ENCODE measurements at regions not wholly inside any gene's neighbourhood (a gene's known extent, or its start where the extent isn't known, plus 50 kb on each side); places are given as distances from the start of the nearest gene placed in this dataset.

DNA sequence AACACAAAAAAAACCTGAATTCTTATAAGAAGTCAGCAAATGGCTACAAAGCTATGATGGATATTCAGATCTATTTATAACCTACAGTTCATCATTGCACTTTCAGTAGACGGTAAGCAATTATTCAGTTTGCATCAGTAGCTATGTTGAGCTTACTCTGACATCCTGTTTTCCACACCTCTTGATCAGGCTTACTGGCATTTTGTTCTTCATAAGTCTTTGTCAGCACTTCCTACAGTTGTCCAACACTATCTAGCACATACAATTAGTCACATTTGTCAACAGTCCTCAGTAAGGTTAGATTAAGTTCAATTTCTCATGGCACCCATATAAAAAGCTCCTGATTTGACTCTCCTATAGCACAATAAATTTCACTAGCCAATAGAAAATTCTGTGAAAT is 71.2 kb upstream of the ST3GAL6 start:
- TF ChIP-seq CTCF (IDR thresholded peaks at IDR 0.05) = no peak
- no peak for TF ChIP-seq POLR2A (IDR thresholded peaks at IDR 0.05)
